WTC11 (cell line): ENCODE measurements at regions not wholly inside any gene's neighbourhood (a gene's known extent, or its start where the extent isn't known, plus 50 kb on each side); places are given as distances from the start of the nearest gene placed in this dataset.
A peak's percentile ranks its signal among the peaks of the same experiment; 100 is the strongest.
"Not testable (repeated sequence)": the region's sequence is repeated elsewhere in the genome, so short reads cannot be mapped to it uniquely, and the experiment has no call there.

Experiments used
- ATAC-seq: fragments of 200-7000 bp; cut with Tn5 transposase; 2 replicates; pipeline ENCODE4 v1.10.0; 2021; ENCODE audit warnings: mild to moderate bottlenecking, moderate library complexity
- CTCF ChIA-PET: fragments of 300-600 bp; sonication (Branson Sonifier 250); formaldehyde crosslinking; loops from one replicate; lab custom pipeline; 2021; ENCODE audit warnings: antibody characterized with exemption; lab: Charles Lee
- POLR2A ChIA-PET: fragments of 350-600 bp; sonication (Branson Sonifier 250); formaldehyde crosslinking; loops from one replicate; lab custom pipeline; 2021; ENCODE audit warnings: antibody characterized with exemption; lab: Charles Lee
- DNase-seq: peaks from one replicate; pipeline ENCODE4 v3.0.0; 2021; ENCODE audit warnings: low spot score
- H3K27ac Mint-ChIP-seq: 2 replicates; pipeline ENCODE4 v1.8.0; 2021; ENCODE audit warnings: mixed read lengths
- H3K27me3 Mint-ChIP-seq: 2 replicates; pipeline ENCODE4 v1.8.0; 2021; ENCODE audit warnings: low read depth, mild to moderate bottlenecking, moderate library complexity, mixed read lengths
- H3K36me3 Mint-ChIP-seq: 2 replicates; pipeline ENCODE4 v1.8.0; 2021; ENCODE audit warnings: mixed read lengths
- H3K4me1 Mint-ChIP-seq: 2 replicates; pipeline ENCODE4 v1.8.0; 2022; ENCODE audit warnings: mixed read lengths
- H3K4me3 Mint-ChIP-seq: 2 replicates; pipeline ENCODE4 v1.8.0; 2021; ENCODE audit warnings: mild to moderate bottlenecking, moderate library complexity, mixed read lengths
- H3K9me3 Mint-ChIP-seq: 2 replicates; pipeline ENCODE4 v1.8.0; 2021; ENCODE audit warnings: mixed read lengths
- AFF4 ChIP-seq: sonication (generic); formaldehyde crosslinking; IDR thresholded peaks from 2 replicates; pipeline ENCODE4 v1.8.1; 2023; ENCODE audit warnings: mild to moderate bottlenecking, missing genetic modification reagents, borderline replicate concordance
- CREM ChIP-seq: sonication (generic); formaldehyde crosslinking; IDR thresholded peaks from 2 replicates; pipeline ENCODE4 v1.8.1; 2022; ENCODE audit warnings: mild to moderate bottlenecking, missing genetic modification reagents, moderate library complexity
- ETV6 ChIP-seq: sonication (generic); formaldehyde crosslinking; IDR thresholded peaks from 2 replicates; pipeline ENCODE4 v1.8.1; 2022; ENCODE audit warnings: mild to moderate bottlenecking, missing genetic modification reagents
- FOXK1 ChIP-seq: sonication (generic); formaldehyde crosslinking; IDR thresholded peaks from 2 replicates; pipeline ENCODE4 v1.8.0; 2022; ENCODE audit warnings: mild to moderate bottlenecking, moderate library complexity, missing genetic modification reagents
- FOXP4 ChIP-seq: sonication (generic); formaldehyde crosslinking; IDR thresholded peaks from 2 replicates; pipeline ENCODE4 v1.8.0; 2022; ENCODE audit warnings: mild to moderate bottlenecking, missing genetic modification reagents
- MAX ChIP-seq: sonication (generic); formaldehyde crosslinking; IDR thresholded peaks from 2 replicates; pipeline ENCODE4 v1.8.0; 2022; ENCODE audit warnings: mild to moderate bottlenecking, missing genetic modification reagents
- MYBL2 ChIP-seq: sonication (generic); formaldehyde crosslinking; IDR thresholded peaks from 2 replicates; pipeline ENCODE4 v1.8.1; 2023; ENCODE audit warnings: mild to moderate bottlenecking, moderate library complexity, missing genetic modification reagents
- SP1 ChIP-seq: sonication (generic); formaldehyde crosslinking; conservative IDR thresholded peaks from 2 replicates; pipeline ENCODE4 v1.8.1; 2022; ENCODE audit warnings: missing genetic modification reagents
- STAT6 ChIP-seq: sonication (generic); formaldehyde crosslinking; conservative IDR thresholded peaks from 2 replicates; pipeline ENCODE4 v1.8.1; 2023; ENCODE audit warnings: mild to moderate bottlenecking, low read depth, missing genetic modification reagents, moderate library complexity
- TCF7 ChIP-seq: sonication (generic); formaldehyde crosslinking; IDR thresholded peaks from 2 replicates; pipeline ENCODE4 v1.8.0; 2022; ENCODE audit warnings: mild to moderate bottlenecking, low read depth, missing genetic modification reagents, moderate library complexity
- TEAD1 ChIP-seq: sonication (generic); formaldehyde crosslinking; IDR thresholded peaks from 2 replicates; pipeline ENCODE4 v1.8.0; 2022; ENCODE audit warnings: mild to moderate bottlenecking, missing genetic modification reagents
- TEAD4 ChIP-seq: sonication (generic); formaldehyde crosslinking; IDR thresholded peaks from 2 replicates; pipeline ENCODE4 v1.8.0; 2022; ENCODE audit warnings: mild to moderate bottlenecking, missing genetic modification reagents
- USF2 ChIP-seq: sonication (generic); formaldehyde crosslinking; IDR thresholded peaks from 2 replicates; pipeline ENCODE4 v1.8.1; 2023; ENCODE audit warnings: mild to moderate bottlenecking, missing genetic modification reagents, moderate library complexity
- ZBTB43 ChIP-seq: sonication (generic); formaldehyde crosslinking; IDR thresholded peaks from 2 replicates; pipeline ENCODE4 v1.8.1; 2023; ENCODE audit warnings: mild to moderate bottlenecking, missing genetic modification reagents

GRCh38 chr2:200201839-200202238 is 104.7 kb upstream of the SPATS2L start:
- peaks cover 68% of the 10 kb centered on the region for H3K4me1 Mint-ChIP-seq
- POLR2A ChIA-PET, H3K27me3 Mint-ChIP-seq: not testable (repeated sequence)
- peaks cover 29% of the 10 kb centered on the region for H3K36me3 Mint-ChIP-seq
- TF ChIP-seq MAX (0 out of 2 replicates have a peak, but pooled peaks have one; percentile 16), TEAD1 (CRISPR knock-in tag) (peak; percentile 44; the same call in 1 of the 2 replicates), AFF4 (CRISPR knock-in tag) (peak; percentile 36; the same call in 1 of the 2 replicates), ETV6 (CRISPR knock-in tag) (peak; percentile 45; the same call in 1 of the 2 replicates), USF2 (peak; percentile 8; the same call in 1 of the 2 replicates)
- TF ChIP-seq, all 79 proteins: peak for 5; not testable (repeated sequence) for 74
- Mint-ChIP-seq H3K9me3 (peaks cover 18% of the 10 kb centered on the region), H3K4me3 (peak overlapping the region; percentile 38), H3K27ac (peak overlapping the region; percentile 100)
- ATAC-seq, CTCF ChIA-PET: not testable (repeated sequence)
- peak; percentile 71 for DNase-seq

- no peak for DNase-seq
- H3K36me3 Mint-ChIP-seq = peaks cover 33% of the 10 kb centered on the region
- ChIA-PET CTCF (no interaction called here), POLR2A (no interaction called here)
- H3K27ac Mint-ChIP-seq = peak overlapping the region; percentile 100
- peak; percentile 91 for ATAC-seq
- H3K4me3 Mint-ChIP-seq = peak overlapping the region; percentile 3; the same call in 1 of the 2 replicates
- H3K27me3 Mint-ChIP-seq = no peaks in the 10 kb centered on the region
- peaks cover 63% of the 10 kb centered on the region for H3K4me1 Mint-ChIP-seq
- peaks cover 22% of the 10 kb centered on the region for H3K9me3 Mint-ChIP-seq
- TF ChIP-seq ETV6 (CRISPR knock-in tag) = 0 out of 2 replicates have a peak, but pooled peaks have one; percentile 47
- TF ChIP-seq SP1 (CRISPR knock-in tag) = peak; percentile 41; the same call in 1 of the 2 replicates
- no peak for TF ChIP-seq STAT6 (CRISPR knock-in tag)
- TF ChIP-seq AFF4 (CRISPR knock-in tag) = peak; percentile 60; the same call in 1 of the 2 replicates
- peak; percentile 70; the same call in 1 of the 2 replicates for TF ChIP-seq FOXP4
- TF ChIP-seq TEAD1 (CRISPR knock-in tag) = peak; percentile 99
- TF ChIP-seq CREM (CRISPR knock-in tag) = no peak
- no peak for TF ChIP-seq MYBL2 (CRISPR knock-in tag)
- TF ChIP-seq TCF7 (CRISPR knock-in tag) = no peak
- TF ChIP-seq TEAD4 (CRISPR knock-in tag) = peak; percentile 89
- peak; percentile 66; the same call in 1 of the 2 replicates for TF ChIP-seq FOXK1 (CRISPR knock-in tag)
- TF ChIP-seq ZBTB43 (CRISPR knock-in tag) = peak; percentile 93; the same call in 1 of the 2 replicates
These were observed 103.1 kb upstream of the SPATS2L start for GRCh38 chr2:200203381-200203827.
